Neural cell (in vitro differentiated cells): ENCODE measurements at regions not wholly inside any gene's neighbourhood (a gene's known extent, or its start where the extent isn't known, plus 50 kb on each side); places are given as distances from the start of the nearest gene placed in this dataset.

Source experiments
- CTCF ChIP-seq: fragments of 450-650 bp; IDR thresholded peaks from 2 replicates; pipeline ENCODE4 v1.5.1; 2014; ENCODE audit warnings: antibody characterized with exemption, mild to moderate bottlenecking, moderate library complexity; ENCODE audit not compliant: poor library complexity, severe bottlenecking
- REST ChIP-seq: IDR thresholded peaks from 2 replicates; pipeline ENCODE4 v1.6.1; 2012; ENCODE audit warnings: borderline replicate concordance
- TAF1 ChIP-seq: IDR thresholded peaks from 2 replicates; pipeline ENCODE4 v1.6.1; 2012; ENCODE audit warnings: low read depth

GRCh38 chr3:124347418-124347817, 355.5 kb upstream of the ROPN1 start:
- TF ChIP-seq CTCF (no peak), TAF1 (no peak), REST (no peak)
